Endodermal cell (in vitro differentiated cells): ENCODE measurements at regions not wholly inside any gene's neighbourhood (a gene's known extent, or its start where the extent isn't known, plus 50 kb on each side); places are given as distances from the start of the nearest gene placed in this dataset.

Source experiments
- DNase-seq: peaks from one replicate; pipeline ENCODE4 v3.0.0-alpha.2; 2017
- H3K27ac ChIP-seq: 2 replicates; pipeline ENCODE4 v1.5.1; 2013; ENCODE audit warnings: mild to moderate bottlenecking, low read depth, low read length, moderate library complexity
- H3K27me3 ChIP-seq: 2 replicates; pipeline ENCODE4 v1.6.1; 2013; ENCODE audit warnings: mild to moderate bottlenecking, low read length, moderate library complexity; ENCODE audit not compliant: insufficient read depth, control insufficient read depth, poor library complexity, severe bottlenecking
- H3K36me3 ChIP-seq: 2 replicates; pipeline ENCODE4 v1.7.0; 2013; ENCODE audit warnings: mild to moderate bottlenecking, low read length, moderate library complexity; ENCODE audit not compliant: control insufficient read depth, insufficient read depth
- H3K4me1 ChIP-seq: one replicate; pipeline ENCODE4 v1.7.0; 2013; ENCODE audit warnings: low read length; ENCODE audit not compliant: control insufficient read depth, insufficient read depth
- H3K4me3 ChIP-seq: 2 replicates; pipeline ENCODE4 v1.5.1; 2013; ENCODE audit warnings: mild to moderate bottlenecking, low read length, moderate library complexity
- H3K9ac ChIP-seq: 2 replicates; pipeline ENCODE4 v1.6.1; 2013; ENCODE audit warnings: mild to moderate bottlenecking, low read length, moderate library complexity; ENCODE audit not compliant: poor library complexity, severe bottlenecking; ENCODE audit errors: extremely low read depth
- H3K9me3 ChIP-seq: 2 replicates; pipeline ENCODE4 v1.6.1; 2013; ENCODE audit warnings: mild to moderate bottlenecking, low read length, moderate library complexity; ENCODE audit not compliant: control insufficient read depth
- H3K27ac Mint-ChIP-seq: 2 replicates; pipeline ENCODE4 v1.8.0; 2020; ENCODE audit warnings: mixed read lengths
- H3K27me3 Mint-ChIP-seq: 2 replicates; pipeline ENCODE4 v1.8.0; 2021; ENCODE audit warnings: mild to moderate bottlenecking, mixed read lengths; ENCODE audit not compliant: insufficient read depth
- H3K36me3 Mint-ChIP-seq: 2 replicates; pipeline ENCODE4 v1.8.0; 2020; ENCODE audit warnings: low read depth, mixed read lengths
- H3K4me1 Mint-ChIP-seq: 2 replicates; pipeline ENCODE4 v1.8.0; 2020; ENCODE audit warnings: mixed read lengths
- H3K4me3 Mint-ChIP-seq: 2 replicates; pipeline ENCODE4 v1.8.0; 2020; ENCODE audit warnings: mild to moderate bottlenecking, moderate library complexity, mixed read lengths
- H3K9me3 Mint-ChIP-seq: 2 replicates; pipeline ENCODE4 v1.8.0; 2020; ENCODE audit warnings: mild to moderate bottlenecking, mixed read lengths
- WGBS, 2 experiments: methylation state at CpG; one replicate each; pipeline versions ENCODE4 v1.1.5 to v1.1.7; 2013; ENCODE audit warnings: missing lambda C conversion rate in 2 of 2, mixed read lengths in 1 of 2; ENCODE audit not compliant: insufficient coverage in 1 of 2, insufficient read length in 1 of 2; 5-methylcytosine and 5-hydroxymethylcytosine counted together
- TF ChIP-seq, protein P1 (sequence below): fragments of 200-600 bp; sonication (generic); conservative IDR thresholded peaks from 2 replicates; pipeline ENCODE4 v1.5.0; 2021; ENCODE audit warnings: antibody characterized with exemption, mild to moderate bottlenecking

- Histone ChIP-seq H3K4me3 (no peak overlapping the region), H3K36me3 (no peaks in the 10 kb centered on the region), H3K27ac (no peak overlapping the region), H3K9ac (no peak overlapping the region), H3K4me1 (peaks cover 16% of the 10 kb centered on the region), H3K27me3 (no peaks in the 10 kb centered on the region), H3K9me3 (no peaks in the 10 kb centered on the region)
- Mint-ChIP-seq H3K36me3 (no peaks in the 10 kb centered on the region), H3K9me3 (no peaks in the 10 kb centered on the region), H3K4me3 (no peak overlapping the region), H3K27me3 (peaks cover 8% of the 10 kb centered on the region), H3K27ac (no peak overlapping the region), H3K4me1 (peaks cover 30% of the 10 kb centered on the region)
- TF ChIP-seq, protein P1, sequence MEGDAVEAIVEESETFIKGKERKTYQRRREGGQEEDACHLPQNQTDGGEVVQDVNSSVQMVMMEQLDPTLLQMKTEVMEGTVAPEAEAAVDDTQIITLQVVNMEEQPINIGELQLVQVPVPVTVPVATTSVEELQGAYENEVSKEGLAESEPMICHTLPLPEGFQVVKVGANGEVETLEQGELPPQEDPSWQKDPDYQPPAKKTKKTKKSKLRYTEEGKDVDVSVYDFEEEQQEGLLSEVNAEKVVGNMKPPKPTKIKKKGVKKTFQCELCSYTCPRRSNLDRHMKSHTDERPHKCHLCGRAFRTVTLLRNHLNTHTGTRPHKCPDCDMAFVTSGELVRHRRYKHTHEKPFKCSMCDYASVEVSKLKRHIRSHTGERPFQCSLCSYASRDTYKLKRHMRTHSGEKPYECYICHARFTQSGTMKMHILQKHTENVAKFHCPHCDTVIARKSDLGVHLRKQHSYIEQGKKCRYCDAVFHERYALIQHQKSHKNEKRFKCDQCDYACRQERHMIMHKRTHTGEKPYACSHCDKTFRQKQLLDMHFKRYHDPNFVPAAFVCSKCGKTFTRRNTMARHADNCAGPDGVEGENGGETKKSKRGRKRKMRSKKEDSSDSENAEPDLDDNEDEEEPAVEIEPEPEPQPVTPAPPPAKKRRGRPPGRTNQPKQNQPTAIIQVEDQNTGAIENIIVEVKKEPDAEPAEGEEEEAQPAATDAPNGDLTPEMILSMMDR: no peak
- 80 to 82% methylated on average over 4 to 11 of the region's 11 CpGs for WGBS, 2 experiments
- DNase-seq: peak; percentile 46
These were observed 247.3 kb downstream of the FOXD2 start for GRCh38 chr1:47684964-47685762.

DNA sequence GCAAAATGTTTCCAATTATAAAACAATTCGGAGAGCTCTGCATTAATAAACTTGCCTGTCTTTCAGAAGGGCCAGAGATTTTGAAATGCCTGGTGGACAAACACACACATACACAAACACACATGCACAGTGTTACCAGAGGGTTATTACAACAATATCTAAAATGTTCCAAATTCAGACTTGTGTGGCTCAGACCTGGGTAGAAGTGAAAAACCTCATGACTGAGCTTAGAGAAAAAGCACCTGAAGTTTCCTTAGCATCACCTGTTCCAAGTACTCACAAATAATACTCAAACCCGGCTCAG lies 247.9 kb downstream of the FOXD2 start:
- Histone ChIP-seq H3K4me3 (no peak overlapping the region), H3K27me3 (no peaks in the 10 kb centered on the region), H3K4me1 (peaks cover 16% of the 10 kb centered on the region), H3K9me3 (no peaks in the 10 kb centered on the region), H3K9ac (no peak overlapping the region), H3K36me3 (no peaks in the 10 kb centered on the region), H3K27ac (no peak overlapping the region)
- Mint-ChIP-seq H3K4me1 (peaks cover 33% of the 10 kb centered on the region), H3K9me3 (no peaks in the 10 kb centered on the region), H3K27me3 (peaks cover 7% of the 10 kb centered on the region), H3K27ac (no peak overlapping the region), H3K36me3 (no peaks in the 10 kb centered on the region), H3K4me3 (no peak overlapping the region)
- 97% methylated on average over 2 of the region's 2 CpGs; no CpG with 5 or more reads in 1 of the 2 experiments for WGBS, 2 experiments
- TF ChIP-seq, protein P1: no peak
- DNase-seq: no peak

GRCh38 chr1:47686731-47687630 lies 249.1 kb downstream of the FOXD2 start:
- no peak overlapping the region for H3K27ac ChIP-seq
- DNase-seq: peak; percentile 74
- peaks cover 33% of the 10 kb centered on the region for H3K4me1 Mint-ChIP-seq

More at GRCh38 chr1:47686731-47687630, 249.1 kb downstream of the FOXD2 start:
- H3K4me3 ChIP-seq: no peak overlapping the region
- H3K9me3 ChIP-seq: no peaks in the 10 kb centered on the region
- no peaks in the 10 kb centered on the region for H3K27me3 Mint-ChIP-seq
- no peak overlapping the region for H3K9ac ChIP-seq
- peaks cover 16% of the 10 kb centered on the region for H3K4me1 ChIP-seq
- 59 to 62% methylated on average over 4 to 15 of the region's 15 CpGs for WGBS, 2 experiments
- H3K36me3 ChIP-seq: no peaks in the 10 kb centered on the region
- no peaks in the 10 kb centered on the region for H3K9me3 Mint-ChIP-seq
- TF ChIP-seq, protein P1: no peak
- peak overlapping the region; percentile 76 for H3K27ac Mint-ChIP-seq
- H3K4me3 Mint-ChIP-seq: peak overlapping the region; percentile 27
- H3K27me3 ChIP-seq: no peaks in the 10 kb centered on the region
- H3K36me3 Mint-ChIP-seq: no peaks in the 10 kb centered on the region
